CD14-positive monocyte (primary cell): ENCODE measurements at regions not wholly inside any gene's neighbourhood (a gene's known extent, or its start where the extent isn't known, plus 50 kb on each side); places are given as distances from the start of the nearest gene placed in this dataset.

Experiments used
- DNase-seq, 3 donors: peaks; one replicate each; pipeline ENCODE4 v3.0.0-alpha.2; 2011 to 2022
- H2AFZ ChIP-seq: 2 replicates; pipeline ENCODE4 v1.6.0; 2012; ENCODE audit warnings: mild to moderate bottlenecking, low read depth, low read length, inconsistent platforms; ENCODE audit not compliant: insufficient read depth, poor library complexity, severe bottlenecking
- H3K27ac ChIP-seq, 2 donors: 1 replicate in 1 of 2; 2 replicates in 1 of 2; pipeline ENCODE4 v1.5.1; 2012 to 2013; ENCODE audit warnings: low read length in 2 of 2, control low read depth in 1 of 2, inconsistent platforms in 1 of 2, low read depth in 1 of 2, mild to moderate bottlenecking in 1 of 2
- H3K27me3 ChIP-seq, 2 donors: one replicate each; pipeline versions ENCODE4 v1.6.0 to v1.6.1; 2011 to 2013; ENCODE audit warnings: low read length in 2 of 2; ENCODE audit not compliant: control insufficient read depth in 2 of 2, insufficient read depth in 2 of 2
- H3K36me3 ChIP-seq, 2 donors: replicated peaks in 1 of 2; 1 replicate in 1 of 2; 2 replicates in 1 of 2; pipeline versions ENCODE4 v1.5.1 to v1.6.1; 2012 to 2013; ENCODE audit warnings: low read length in 2 of 2, control low read depth in 1 of 2, inconsistent platforms in 1 of 2, mild to moderate bottlenecking in 1 of 2; ENCODE audit not compliant: insufficient read depth in 2 of 2, control insufficient read depth in 1 of 2
- H3K4me1 ChIP-seq, 2 donors: 1 replicate in 1 of 2; 2 replicates in 1 of 2; pipeline versions ENCODE4 v1.5.1 to v1.6.1; 2012 to 2013; ENCODE audit warnings: low read length in 2 of 2, control low read depth in 1 of 2, inconsistent platforms in 1 of 2, mild to moderate bottlenecking in 1 of 2, moderate library complexity in 1 of 2; ENCODE audit not compliant: insufficient read depth in 2 of 2, control insufficient read depth in 1 of 2
- H3K4me2 ChIP-seq: replicated peaks from 2 replicates; pipeline ENCODE3; 2012; ENCODE audit warnings: low read length, moderate library complexity, mild to moderate bottlenecking; ENCODE audit not compliant: poor library complexity, severe bottlenecking; ENCODE audit errors: extremely low read depth
- H3K4me3 ChIP-seq, 3 experiments: fragments of 200-600 bp in 1 of 3; sonication (generic) in 1 of 3; replicated peaks in 1 of 3; 1 replicate in 2 of 3; 2 replicates in 1 of 3; pipeline ENCODE4 v1.5.1; 2011 to 2013; ENCODE audit warnings: low read length in 3 of 3, mild to moderate bottlenecking in 3 of 3, control low read depth in 2 of 3, low read depth in 2 of 3, inconsistent platforms in 1 of 3, moderate library complexity in 1 of 3
- H3K79me2 ChIP-seq: 2 replicates; pipeline ENCODE4 v1.6.0; 2012; ENCODE audit warnings: mild to moderate bottlenecking, control low read depth, inconsistent platforms, low read length, moderate library complexity; ENCODE audit not compliant: insufficient read depth
- H3K9ac ChIP-seq: 2 replicates; pipeline ENCODE4 v1.6.0; 2017; ENCODE audit warnings: low read length, mild to moderate bottlenecking; ENCODE audit not compliant: insufficient read depth, poor library complexity, severe bottlenecking
- H3K9me3 ChIP-seq, 2 donors: replicated peaks in 1 of 2; 1 replicate in 1 of 2; 2 replicates in 1 of 2; pipeline versions ENCODE4 v1.5.1 to v1.6.1; 2012 to 2013; ENCODE audit warnings: low read length in 2 of 2, control low read depth in 1 of 2; ENCODE audit not compliant: control insufficient read depth in 1 of 2, insufficient read depth in 1 of 2
- H4K20me1 ChIP-seq: 2 replicates; pipeline ENCODE4 v1.6.0; 2012; ENCODE audit warnings: mild to moderate bottlenecking, low read length, control low read depth, moderate library complexity; ENCODE audit not compliant: insufficient read depth
- H3K27ac Mint-ChIP-seq, 7 donors: one replicate each; pipeline ENCODE4 v1.8.0; 2020; ENCODE audit warnings: mild to moderate bottlenecking in 7 of 7, mixed read lengths in 7 of 7, moderate library complexity in 6 of 7, inconsistent platforms in 2 of 7
- H3K27me3 Mint-ChIP-seq, 3 donors: one replicate each; pipeline ENCODE4 v1.8.0; 2021 to 2022; ENCODE audit warnings: low read depth in 3 of 3, mild to moderate bottlenecking in 3 of 3, mixed read lengths in 3 of 3, moderate library complexity in 3 of 3, inconsistent platforms in 1 of 3
- H3K36me3 Mint-ChIP-seq, 2 donors: one replicate each; pipeline ENCODE4 v1.8.0; 2020; ENCODE audit warnings: mixed read lengths in 2 of 2, inconsistent platforms in 1 of 2, mild to moderate bottlenecking in 1 of 2
- H3K4me1 Mint-ChIP-seq: one replicate; pipeline ENCODE4 v1.8.0; 2020; ENCODE audit warnings: mild to moderate bottlenecking, mixed read lengths
- H3K4me3 Mint-ChIP-seq, 2 donors: one replicate each; pipeline ENCODE4 v1.8.0; 2020; ENCODE audit warnings: mild to moderate bottlenecking in 2 of 2, mixed read lengths in 2 of 2, moderate library complexity in 1 of 2
- H3K9me3 Mint-ChIP-seq, 7 donors: one replicate each; pipeline ENCODE4 v1.8.0; 2020 to 2022; ENCODE audit warnings: mixed read lengths in 7 of 7, mild to moderate bottlenecking in 6 of 7, moderate library complexity in 6 of 7, inconsistent platforms in 2 of 7
- WGBS: methylation state at CpG from one replicate; pipeline ENCODE4 v1.1.5; 2013; ENCODE audit warnings: missing lambda C conversion rate; ENCODE audit not compliant: insufficient coverage; 5-methylcytosine and 5-hydroxymethylcytosine counted together
- intact Hi-C, 2 donors: fragments of 100-400 bp; cut with micrococcal nuclease; formaldehyde crosslinking; loops; one replicate each; pipeline versions ENCODE4 v1.15.0 to v1.15.1; 2023
- TF ChIP-seq, protein P1 (sequence below): fragments of 200-600 bp; IDR thresholded peaks from one replicate; pipeline ENCODE4 v1.8.0; 2022; ENCODE audit warnings: antibody characterized with exemption, mild to moderate bottlenecking

DNA sequence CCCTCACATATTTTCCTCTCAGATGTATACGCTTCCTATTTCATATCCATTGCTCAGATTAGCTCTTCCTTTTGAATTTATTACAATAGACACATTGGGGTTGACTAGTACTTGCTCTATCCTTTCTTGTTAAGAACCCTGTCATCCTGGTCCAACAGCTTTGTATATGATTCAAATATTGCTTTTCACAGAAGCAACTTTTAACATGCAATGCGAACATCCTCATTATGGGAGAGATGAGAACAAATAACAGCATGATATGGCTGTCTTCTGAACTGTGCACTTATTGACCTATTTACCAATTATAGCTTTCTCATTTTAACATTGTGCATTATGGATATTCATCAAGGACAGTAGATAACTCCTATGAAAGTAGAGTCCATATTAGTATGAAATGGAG lies 510.8 kb downstream of the PTPRC start:
- Histone ChIP-seq H2AFZ (no peak overlapping the region), H3K4me1 (no peaks in the 10 kb centered on the region), H3K9me3 (no peaks in the 10 kb centered on the region), H3K36me3 (no peaks in the 10 kb centered on the region), H3K4me2 (no peak overlapping the region), H3K27ac (no peak overlapping the region), H3K9ac (no peak overlapping the region), H4K20me1 (no peaks in the 10 kb centered on the region), H3K27me3 (no peaks in the 10 kb centered on the region), H3K79me2 (no peaks in the 10 kb centered on the region), H3K4me3 (no peak overlapping the region)
- Mint-ChIP-seq H3K36me3 (no peaks in the 10 kb centered on the region), H3K4me1 (no peaks in the 10 kb centered on the region), H3K9me3 (peaks cover 0 to 2% (median 0%) of the 10 kb centered on the region in 7 donors), H3K27me3 (no peaks in the 10 kb centered on the region), H3K4me3 (no peak overlapping the region), H3K27ac (no peak overlapping the region)
- 100% methylated on average over 1 of the region's 2 CpGs for WGBS
- TF ChIP-seq, protein P1, sequence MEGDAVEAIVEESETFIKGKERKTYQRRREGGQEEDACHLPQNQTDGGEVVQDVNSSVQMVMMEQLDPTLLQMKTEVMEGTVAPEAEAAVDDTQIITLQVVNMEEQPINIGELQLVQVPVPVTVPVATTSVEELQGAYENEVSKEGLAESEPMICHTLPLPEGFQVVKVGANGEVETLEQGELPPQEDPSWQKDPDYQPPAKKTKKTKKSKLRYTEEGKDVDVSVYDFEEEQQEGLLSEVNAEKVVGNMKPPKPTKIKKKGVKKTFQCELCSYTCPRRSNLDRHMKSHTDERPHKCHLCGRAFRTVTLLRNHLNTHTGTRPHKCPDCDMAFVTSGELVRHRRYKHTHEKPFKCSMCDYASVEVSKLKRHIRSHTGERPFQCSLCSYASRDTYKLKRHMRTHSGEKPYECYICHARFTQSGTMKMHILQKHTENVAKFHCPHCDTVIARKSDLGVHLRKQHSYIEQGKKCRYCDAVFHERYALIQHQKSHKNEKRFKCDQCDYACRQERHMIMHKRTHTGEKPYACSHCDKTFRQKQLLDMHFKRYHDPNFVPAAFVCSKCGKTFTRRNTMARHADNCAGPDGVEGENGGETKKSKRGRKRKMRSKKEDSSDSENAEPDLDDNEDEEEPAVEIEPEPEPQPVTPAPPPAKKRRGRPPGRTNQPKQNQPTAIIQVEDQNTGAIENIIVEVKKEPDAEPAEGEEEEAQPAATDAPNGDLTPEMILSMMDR, result no peak
- DNase-seq, result no peak
- intact Hi-C loops, result no loop called here

- Histone ChIP-seq H3K9me3 (no peaks in the 10 kb centered on the region), H3K4me1 (no peaks in the 10 kb centered on the region), H3K4me3 (no peak overlapping the region), H2AFZ (no peak overlapping the region), H4K20me1 (no peaks in the 10 kb centered on the region), H3K27ac (no peak overlapping the region), H3K27me3 (no peaks in the 10 kb centered on the region), H3K79me2 (no peaks in the 10 kb centered on the region), H3K9ac (no peak overlapping the region), H3K36me3 (no peaks in the 10 kb centered on the region), H3K4me2 (no peak overlapping the region)
- no CpG with 5 or more reads among the region's 1 CpG for WGBS
- intact Hi-C loops, result no loop called here
- H3K4me1 Mint-ChIP-seq, result no peaks in the 10 kb centered on the region
- H3K27me3 Mint-ChIP-seq, result no peaks in the 10 kb centered on the region
- TF ChIP-seq, protein P1, result no peak
- H3K27ac Mint-ChIP-seq, result no peak overlapping the region
- no peaks in the 10 kb centered on the region for H3K9me3 Mint-ChIP-seq
- H3K36me3 Mint-ChIP-seq, result no peaks in the 10 kb centered on the region
- H3K4me3 Mint-ChIP-seq, result no peak overlapping the region
- DNase-seq, result no peak
Observed at GRCh38 chr1:199150756-199151155, 511.9 kb downstream of the PTPRC start.
